Colonic mucosa (tissue), 4 donors: ENCODE measurements at regions not wholly inside any gene's neighbourhood (a gene's known extent, or its start where the extent isn't known, plus 50 kb on each side); places are given as distances from the start of the nearest gene placed in this dataset.

Experiments
- DNase-seq: peaks from one replicate; pipeline ENCODE4 v3.0.0-alpha.2; 2020
- H3K27ac ChIP-seq: fragments of 200-600 bp; one replicate; pipeline ENCODE4 v1.8.0; 2021
- H3K27me3 ChIP-seq: fragments of 200-600 bp; one replicate; pipeline ENCODE4 v1.8.0; 2021
- H3K36me3 ChIP-seq: fragments of 200-600 bp; one replicate; pipeline ENCODE4 v1.8.0; 2021
- H3K4me1 ChIP-seq: fragments of 200-600 bp; one replicate; pipeline ENCODE4 v1.8.0; 2021; ENCODE audit warnings: mild to moderate bottlenecking
- H3K4me3 ChIP-seq: fragments of 200-600 bp; one replicate; pipeline ENCODE4 v1.8.0; 2021
- H3K9ac ChIP-seq, 2 donors: one replicate each; pipeline ENCODE4 v1.7.0; 2013; ENCODE audit warnings: control low read depth in 2 of 2, low read depth in 2 of 2, low read length in 2 of 2
- H3K9me3 ChIP-seq: fragments of 200-600 bp; one replicate; pipeline ENCODE4 v1.8.0; 2021
- CTCF ChIP-seq: fragments of 200-600 bp; IDR thresholded peaks from one replicate; pipeline ENCODE4 v1.8.0; 2022; ENCODE audit warnings: antibody characterized with exemption, mild to moderate bottlenecking
- intact Hi-C: fragments of 100-400 bp; cut with DNase I; formaldehyde crosslinking; loops from one replicate; pipeline ENCODE4 v1.14.1; 2022
- donor health status: healthy.
- donor health status: DM: no; HTN: no; CAD: no.
- donor health status: DM: no; HTN: no; CAD: no.

- no peak overlapping the region for H3K4me3 ChIP-seq
- H3K36me3 ChIP-seq: no peaks in the 10 kb centered on the region
- no peaks in the 10 kb centered on the region for H3K9me3 ChIP-seq
- no peak overlapping the region for H3K27ac ChIP-seq
- TF ChIP-seq CTCF: no peak
- no peaks in the 10 kb centered on the region for H3K27me3 ChIP-seq
- peaks cover 5% of the 10 kb centered on the region for H3K4me1 ChIP-seq
- DNase-seq: no peak
- intact Hi-C loops: no loop called here
- H3K9ac ChIP-seq: no peak overlapping the region
Observed at GRCh38 chr3:109897734-109898133, 560.4 kb upstream of the DPPA4 start.

GRCh38 chr3:109899925-109900324 is 562.6 kb upstream of the DPPA4 start:
- H3K9ac ChIP-seq: no peak overlapping the region
- intact Hi-C loops: no loop called here
- H3K9me3 ChIP-seq: no peaks in the 10 kb centered on the region
- H3K27ac ChIP-seq: no peak overlapping the region
- H3K36me3 ChIP-seq: no peaks in the 10 kb centered on the region
- no peak for DNase-seq
- no peak overlapping the region for H3K4me3 ChIP-seq
- no peaks in the 10 kb centered on the region for H3K27me3 ChIP-seq
- peaks cover 5% of the 10 kb centered on the region for H3K4me1 ChIP-seq
- no peak for TF ChIP-seq CTCF

- H3K9me3 ChIP-seq: no peaks in the 10 kb centered on the region
- H3K9ac ChIP-seq: no peak overlapping the region
- peak; percentile 40 for DNase-seq
- no peaks in the 10 kb centered on the region for H3K27me3 ChIP-seq
- H3K4me1 ChIP-seq: peaks cover 5% of the 10 kb centered on the region
- H3K27ac ChIP-seq: no peak overlapping the region
- no peak overlapping the region for H3K4me3 ChIP-seq
- intact Hi-C loops: no loop called here
- no peak for TF ChIP-seq CTCF
- no peaks in the 10 kb centered on the region for H3K36me3 ChIP-seq
Observed at GRCh38 chr3:109900783-109901182, 563.4 kb upstream of the DPPA4 start.

GRCh38 chr3:109902549-109902948 is 565.2 kb upstream of the DPPA4 start:
- peak overlapping the region; percentile 12 for H3K27ac ChIP-seq
- intact Hi-C loops: no loop called here
- H3K4me3 ChIP-seq: no peak overlapping the region
- no peak for TF ChIP-seq CTCF
- no peaks in the 10 kb centered on the region for H3K27me3 ChIP-seq
- DNase-seq: no peak
- no peaks in the 10 kb centered on the region for H3K9me3 ChIP-seq
- peaks cover 5% of the 10 kb centered on the region for H3K4me1 ChIP-seq
- no peak overlapping the region for H3K9ac ChIP-seq
- H3K36me3 ChIP-seq: no peaks in the 10 kb centered on the region

GRCh38 chr3:109903100-109903499 is 565.8 kb upstream of the DPPA4 start:
- Histone ChIP-seq H3K9ac (no peak overlapping the region), H3K9me3 (no peaks in the 10 kb centered on the region), H3K4me1 (peaks cover 5% of the 10 kb centered on the region), H3K4me3 (no peak overlapping the region), H3K27me3 (no peaks in the 10 kb centered on the region), H3K27ac (no peak overlapping the region), H3K36me3 (no peaks in the 10 kb centered on the region)
- intact Hi-C loops: no loop called here
- no peak for TF ChIP-seq CTCF
- no peak for DNase-seq

GRCh38 chr3:109910772-109911171 is 573.4 kb upstream of the DPPA4 start:
- H3K9ac ChIP-seq: no peak overlapping the region
- no peak overlapping the region for H3K27ac ChIP-seq
- no peaks in the 10 kb centered on the region for H3K27me3 ChIP-seq
- no peaks in the 10 kb centered on the region for H3K9me3 ChIP-seq
- DNase-seq: no peak
- no peaks in the 10 kb centered on the region for H3K4me1 ChIP-seq
- intact Hi-C loops: no loop called here
- no peak for TF ChIP-seq CTCF
- no peak overlapping the region for H3K4me3 ChIP-seq
- H3K36me3 ChIP-seq: no peaks in the 10 kb centered on the region
